Activated naive CD8-positive, alpha-beta T cell treated with anti-CD3 and anti-CD28 coated beads, Interleukin-2, amount 50 U/mL, for 24 hours (primary cell): ENCODE measurements at regions not wholly inside any gene's neighbourhood (a gene's known extent, or its start where the extent isn't known, plus 50 kb on each side); places are given as distances from the start of the nearest gene placed in this dataset.
"Not testable (repeated sequence)": the region's sequence is repeated elsewhere in the genome, so short reads cannot be mapped to it uniquely, and the experiment has no call there.

Experiments
- ATAC-seq: fragments of 150-1000 bp; cut with Tn5 transposase; one replicate; pipeline ENCODE4 v1.10.0; 2021
- DNase-seq: peaks from one replicate; pipeline ENCODE4 v3.0.0; 2021
- H3K27ac Mint-ChIP-seq: one replicate; pipeline ENCODE4 v1.8.0; 2021; ENCODE audit warnings: mild to moderate bottlenecking, mixed read lengths
- H3K27me3 Mint-ChIP-seq: one replicate; pipeline ENCODE4 v1.8.0; 2021; ENCODE audit warnings: mixed read lengths
- H3K36me3 Mint-ChIP-seq: one replicate; pipeline ENCODE4 v1.8.0; 2021; ENCODE audit warnings: low read depth, mixed read lengths
- H3K4me1 Mint-ChIP-seq: one replicate; pipeline ENCODE4 v1.8.0; 2021; ENCODE audit warnings: mixed read lengths
- H3K4me3 Mint-ChIP-seq: one replicate; pipeline ENCODE4 v1.8.0; 2021; ENCODE audit warnings: mild to moderate bottlenecking, moderate library complexity, mixed read lengths
- H3K9me3 Mint-ChIP-seq: one replicate; pipeline ENCODE4 v1.8.0; 2021; ENCODE audit warnings: mixed read lengths

DNA sequence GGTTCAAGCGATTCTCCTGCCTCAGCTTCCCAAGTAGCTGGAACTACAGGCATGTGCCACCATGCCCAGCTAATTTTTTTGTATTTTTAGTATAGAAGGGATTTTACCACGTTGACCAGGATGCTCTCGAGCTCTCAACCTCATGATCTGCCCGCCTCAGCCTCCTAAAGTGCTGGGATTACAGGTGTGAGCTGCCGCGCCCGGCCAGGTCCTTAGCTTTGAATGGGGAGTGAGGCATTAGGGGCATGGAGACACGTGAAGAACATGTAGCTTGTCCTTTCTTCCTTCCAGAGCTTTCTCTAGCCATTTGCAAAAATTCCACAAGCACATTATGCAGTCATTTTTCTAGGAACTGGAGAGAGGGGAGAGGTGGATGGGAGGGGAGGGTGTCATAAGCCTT, 167.8 kb downstream of the TM9SF2 start:
- H3K4me1 Mint-ChIP-seq, H3K9me3 Mint-ChIP-seq, ATAC-seq, H3K27ac Mint-ChIP-seq, H3K36me3 Mint-ChIP-seq, DNase-seq, H3K27me3 Mint-ChIP-seq, H3K4me3 Mint-ChIP-seq: not testable (repeated sequence)

DNA sequence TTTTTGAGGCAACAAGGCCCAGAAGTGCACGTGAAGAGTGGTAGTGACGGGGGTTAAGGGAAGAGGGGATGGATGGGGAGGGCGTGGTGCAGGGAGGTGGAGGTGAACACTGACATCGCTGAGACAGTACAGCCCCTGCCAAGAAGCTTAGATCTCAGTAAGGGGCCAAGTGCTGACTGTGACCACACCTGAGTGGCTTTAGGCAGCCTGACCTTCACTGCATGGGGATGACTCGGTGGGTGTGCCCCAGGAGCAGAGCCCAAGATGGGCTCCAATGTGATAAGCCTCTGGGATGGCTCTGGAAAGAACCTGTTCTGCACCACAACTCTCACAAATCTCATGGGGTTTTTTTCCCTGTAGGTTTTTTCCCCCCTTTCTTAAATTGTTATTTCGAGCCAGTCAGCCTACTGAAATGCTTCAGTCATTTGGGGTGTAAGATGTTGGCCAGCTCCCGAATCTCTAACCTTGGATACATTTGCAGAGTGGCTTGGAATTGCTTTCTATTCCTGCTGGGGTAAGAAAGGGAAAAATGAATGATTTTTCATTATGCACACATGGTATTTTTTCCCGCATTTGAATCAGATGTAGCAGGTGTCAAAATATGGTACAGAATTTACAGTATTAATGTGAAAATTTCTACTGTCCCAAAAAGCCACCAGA, 165.0 kb downstream of the TM9SF2 start:
- Mint-ChIP-seq H3K4me3 (no peak overlapping the region), H3K36me3 (no peaks in the 10 kb centered on the region), H3K4me1 (peaks cover 4% of the 10 kb centered on the region), H3K27me3 (no peaks in the 10 kb centered on the region), H3K27ac (no peak overlapping the region), H3K9me3 (no peaks in the 10 kb centered on the region)
- DNase-seq: no peak
- ATAC-seq: peak; percentile 71

DNA sequence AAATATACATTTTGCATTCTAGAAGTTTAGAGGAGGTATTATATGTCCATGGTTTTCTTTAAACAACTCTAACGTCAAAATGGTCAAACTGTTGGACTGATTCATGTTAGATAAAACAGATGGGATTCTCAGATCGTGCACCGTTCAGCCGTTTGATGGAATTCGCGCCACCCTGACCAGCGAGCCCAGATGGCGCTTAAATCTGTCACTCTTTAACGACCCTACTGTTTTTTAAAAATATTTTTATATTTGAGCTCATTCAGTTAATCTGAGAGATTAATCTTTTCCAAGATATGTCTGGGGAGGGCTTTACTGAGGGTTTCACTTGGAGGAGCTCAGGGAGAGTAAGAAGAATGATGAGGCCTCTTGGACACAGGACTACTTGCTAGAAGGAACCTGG, 164.4 kb downstream of the TM9SF2 start:
- Mint-ChIP-seq H3K9me3 (no peaks in the 10 kb centered on the region), H3K27me3 (no peaks in the 10 kb centered on the region), H3K4me1 (peaks cover 4% of the 10 kb centered on the region), H3K4me3 (no peak overlapping the region), H3K36me3 (no peaks in the 10 kb centered on the region), H3K27ac (no peak overlapping the region)
- no peak for ATAC-seq
- no peak for DNase-seq

DNA sequence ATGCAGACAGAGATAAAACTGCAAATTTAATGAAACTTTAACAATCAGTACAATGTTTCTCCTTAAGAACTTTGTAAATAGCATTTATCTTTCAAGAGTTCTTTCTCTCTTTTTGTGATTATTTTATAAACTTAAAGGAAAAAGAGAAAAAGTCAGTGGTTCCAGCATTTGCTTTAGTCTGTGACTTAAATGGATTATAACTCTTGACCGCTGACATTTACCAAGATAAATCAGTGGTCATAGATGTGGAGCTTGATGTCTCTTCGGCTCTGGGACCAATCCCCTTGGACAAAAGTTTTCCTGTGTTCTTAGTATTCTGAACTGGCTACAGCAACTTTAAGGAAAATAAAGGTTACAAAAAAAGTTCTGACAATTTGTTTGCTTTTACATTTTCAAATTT, 162.6 kb downstream of the TM9SF2 start:
- Mint-ChIP-seq H3K27ac (no peak overlapping the region), H3K27me3 (no peaks in the 10 kb centered on the region), H3K9me3 (no peaks in the 10 kb centered on the region), H3K36me3 (no peaks in the 10 kb centered on the region), H3K4me1 (peaks cover 10% of the 10 kb centered on the region), H3K4me3 (no peak overlapping the region)
- DNase-seq (no peak), ATAC-seq (no peak)

DNA sequence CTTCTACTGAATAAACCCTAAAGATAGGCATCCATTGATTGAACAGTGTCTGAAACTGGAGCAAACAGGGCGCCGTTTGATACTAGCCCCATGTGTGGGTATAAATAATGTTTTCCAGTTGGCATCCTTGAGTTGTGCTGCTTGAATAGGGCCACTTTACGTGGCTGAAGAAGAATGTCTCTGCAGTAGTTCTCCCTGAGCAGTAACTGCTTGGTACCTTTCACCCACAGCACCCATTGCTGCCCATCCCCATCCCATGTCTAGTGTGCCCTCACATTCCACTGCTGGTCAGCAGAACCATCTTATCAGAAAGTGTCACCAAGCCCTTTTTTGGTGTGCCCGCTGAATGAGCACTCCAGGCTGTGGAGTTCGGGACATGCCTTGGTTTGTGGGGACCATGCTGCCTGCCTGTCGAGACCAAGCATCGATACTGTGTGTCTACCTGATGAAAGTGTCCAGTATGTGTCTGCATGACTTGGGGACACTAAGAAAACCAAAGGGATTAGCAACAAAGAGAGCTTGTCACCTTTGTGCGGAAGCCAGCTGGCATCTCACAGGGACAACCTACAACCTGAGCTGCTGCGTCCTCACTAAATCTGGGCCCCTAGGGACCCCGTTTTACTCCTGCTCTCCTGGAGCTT, 162.0 kb downstream of the TM9SF2 start:
- Mint-ChIP-seq H3K27ac (no peak overlapping the region), H3K36me3 (no peaks in the 10 kb centered on the region), H3K4me1 (peaks cover 14% of the 10 kb centered on the region), H3K27me3 (no peaks in the 10 kb centered on the region), H3K9me3 (no peaks in the 10 kb centered on the region), H3K4me3 (no peak overlapping the region)
- ATAC-seq (no peak), DNase-seq (no peak)

DNA sequence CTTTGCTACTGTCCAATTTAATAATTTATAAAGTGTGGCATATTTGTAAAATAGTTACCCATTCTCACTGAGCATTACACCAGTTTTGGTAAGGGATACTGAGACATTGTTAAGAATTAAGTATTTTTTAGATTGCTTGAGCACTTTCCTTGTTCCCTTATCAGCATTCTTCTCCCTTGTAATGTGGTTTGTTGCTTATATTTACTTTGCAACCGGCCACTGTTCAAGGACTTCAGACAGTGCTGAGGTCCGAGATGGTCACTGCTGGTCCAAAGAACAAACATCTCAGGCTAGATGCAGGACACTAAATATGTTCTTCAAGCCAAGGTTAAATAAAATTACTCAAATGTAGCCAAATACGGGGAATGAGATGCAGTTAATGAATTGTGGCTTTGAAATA, 161.4 kb downstream of the TM9SF2 start:
- H3K9me3 Mint-ChIP-seq: no peaks in the 10 kb centered on the region
- no peak for DNase-seq
- no peak overlapping the region for H3K4me3 Mint-ChIP-seq
- H3K36me3 Mint-ChIP-seq: no peaks in the 10 kb centered on the region
- no peak overlapping the region for H3K27ac Mint-ChIP-seq
- peaks cover 18% of the 10 kb centered on the region for H3K4me1 Mint-ChIP-seq
- no peaks in the 10 kb centered on the region for H3K27me3 Mint-ChIP-seq
- ATAC-seq: no peak

DNA sequence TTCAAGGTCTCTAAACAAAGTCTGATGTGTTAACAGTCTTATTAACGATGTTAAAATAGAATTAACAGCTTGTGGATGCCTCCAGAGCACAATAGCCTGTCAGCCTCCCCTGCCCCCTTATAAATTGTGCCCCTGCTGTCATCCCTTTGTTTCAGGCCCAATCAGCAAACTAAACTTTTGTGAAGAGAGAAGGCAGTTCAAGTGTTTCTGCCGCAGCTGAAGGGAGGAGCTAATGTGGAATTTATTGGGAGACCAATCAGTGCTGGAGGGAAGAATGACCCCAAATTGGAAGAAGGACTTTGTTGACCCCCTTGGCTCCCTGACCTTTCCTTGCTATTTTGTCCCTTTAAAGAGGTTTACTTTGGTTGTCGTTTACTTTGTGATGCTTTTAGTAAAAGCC, 160.5 kb downstream of the TM9SF2 start:
- Mint-ChIP-seq H3K27ac (no peak overlapping the region), H3K4me3 (no peak overlapping the region), H3K27me3 (no peaks in the 10 kb centered on the region), H3K9me3 (no peaks in the 10 kb centered on the region), H3K36me3 (no peaks in the 10 kb centered on the region), H3K4me1 (peaks cover 27% of the 10 kb centered on the region)
- DNase-seq (no peak), ATAC-seq (no peak)

DNA sequence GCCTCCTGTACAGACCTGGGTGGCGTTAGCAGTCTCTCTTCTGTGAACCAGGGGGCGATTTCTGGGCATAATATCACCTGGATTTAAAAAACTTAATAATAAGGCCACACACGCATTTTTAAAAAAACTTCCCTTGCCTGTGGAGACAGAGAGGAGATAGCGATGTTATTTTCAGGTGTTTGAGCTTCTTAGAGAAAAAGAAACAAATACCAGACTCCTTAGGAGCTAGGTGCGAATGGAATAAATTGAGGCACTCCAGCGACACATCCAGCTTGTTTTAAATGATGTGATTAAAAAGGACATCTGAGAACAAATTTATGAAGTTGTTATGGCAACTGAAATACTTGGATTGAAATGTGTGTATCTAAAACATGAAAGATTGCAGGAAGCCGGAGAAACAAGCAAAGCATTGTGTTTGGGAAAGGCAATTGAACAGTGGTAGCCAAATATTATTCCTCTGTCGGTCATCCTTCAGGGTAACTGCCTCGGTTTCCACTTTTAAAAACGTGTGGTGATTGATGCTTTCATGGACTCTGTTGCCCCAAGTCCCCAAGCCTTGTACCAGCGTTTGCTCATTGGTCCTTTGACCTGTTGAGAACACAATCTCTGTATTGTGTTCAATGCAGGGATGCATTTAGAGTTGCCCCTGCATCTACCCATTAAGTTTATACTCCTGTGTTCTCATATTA, 158.7 kb downstream of the TM9SF2 start:
- H3K9me3 Mint-ChIP-seq: no peaks in the 10 kb centered on the region
- H3K4me3 Mint-ChIP-seq: no peak overlapping the region

DNA sequence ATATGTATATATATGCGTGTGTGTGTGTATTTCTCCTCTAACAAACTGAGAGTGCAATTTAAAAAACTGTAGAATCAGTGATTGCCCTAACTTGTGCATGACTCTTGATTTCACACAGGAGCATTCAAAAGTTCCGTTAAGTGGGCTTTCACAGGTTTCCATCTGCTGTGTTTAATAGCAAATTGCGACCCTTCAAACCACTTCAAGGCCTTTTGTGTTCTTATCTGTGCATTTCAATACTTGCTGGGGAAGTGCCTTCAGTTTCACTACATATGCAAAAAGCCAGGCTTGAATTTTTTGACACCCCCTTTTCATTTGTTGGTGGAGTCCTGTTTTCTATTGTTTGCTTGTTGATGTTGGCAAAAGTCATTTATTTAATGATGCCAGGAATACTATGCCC, 158.0 kb downstream of the TM9SF2 start:
- H3K9me3 Mint-ChIP-seq: no peaks in the 10 kb centered on the region
- ATAC-seq: no peak
- H3K4me1 Mint-ChIP-seq: peaks cover 41% of the 10 kb centered on the region
- H3K4me3 Mint-ChIP-seq: no peak overlapping the region
- no peaks in the 10 kb centered on the region for H3K27me3 Mint-ChIP-seq
- H3K36me3 Mint-ChIP-seq: no peaks in the 10 kb centered on the region
- H3K27ac Mint-ChIP-seq: no peak overlapping the region
- no peak for DNase-seq

More for the DNA sequence above, 158.7 kb downstream of the TM9SF2 start:
- H3K27ac Mint-ChIP-seq: no peak overlapping the region
- H3K27me3 Mint-ChIP-seq: no peaks in the 10 kb centered on the region
- no peak for ATAC-seq
- H3K4me1 Mint-ChIP-seq: peaks cover 40% of the 10 kb centered on the region
- H3K36me3 Mint-ChIP-seq: no peaks in the 10 kb centered on the region
- DNase-seq: no peak

DNA sequence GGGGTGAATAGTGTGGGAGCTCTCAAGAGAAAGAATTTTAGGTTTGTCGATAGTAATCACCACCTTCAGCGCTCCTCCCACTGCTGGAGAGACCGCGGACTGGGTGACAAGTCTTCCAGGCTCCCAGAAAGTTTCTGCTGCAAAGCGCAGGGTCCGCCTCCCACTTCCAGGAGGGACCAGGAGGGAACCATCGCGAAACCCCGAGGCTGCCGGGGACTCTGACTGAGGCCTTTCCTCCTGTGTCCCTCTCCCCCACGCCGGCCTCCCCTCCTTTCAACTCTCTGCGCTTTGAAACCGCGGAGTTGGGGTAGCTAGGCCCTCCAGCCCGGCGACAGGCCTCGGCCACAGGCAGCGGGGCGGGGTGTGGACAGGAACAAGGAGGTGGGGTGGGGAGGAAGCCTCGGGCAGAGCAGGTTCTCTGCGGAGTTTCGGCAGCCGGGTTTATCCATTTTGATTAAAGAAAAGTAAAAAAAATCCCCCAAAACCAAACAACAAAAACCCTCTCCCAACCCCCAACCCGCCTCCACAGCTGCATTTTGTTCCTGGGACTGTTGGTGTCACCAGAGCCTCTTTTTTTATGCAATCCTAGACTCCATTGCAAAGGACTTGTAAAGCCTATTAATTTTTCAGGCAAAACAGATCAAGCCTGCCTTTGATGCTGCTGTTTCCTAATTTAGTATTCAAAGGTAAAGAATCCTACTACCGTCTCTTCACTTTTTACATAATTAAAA, 157.2 kb downstream of the TM9SF2 start:
- Mint-ChIP-seq H3K36me3 (no peaks in the 10 kb centered on the region), H3K27me3 (no peaks in the 10 kb centered on the region), H3K4me1 (peaks cover 41% of the 10 kb centered on the region), H3K27ac (peak overlapping the region; percentile 35), H3K4me3 (peak overlapping the region; percentile 71), H3K9me3 (no peaks in the 10 kb centered on the region)
- ATAC-seq: peak; percentile 22
- DNase-seq: peak; percentile 51

DNA sequence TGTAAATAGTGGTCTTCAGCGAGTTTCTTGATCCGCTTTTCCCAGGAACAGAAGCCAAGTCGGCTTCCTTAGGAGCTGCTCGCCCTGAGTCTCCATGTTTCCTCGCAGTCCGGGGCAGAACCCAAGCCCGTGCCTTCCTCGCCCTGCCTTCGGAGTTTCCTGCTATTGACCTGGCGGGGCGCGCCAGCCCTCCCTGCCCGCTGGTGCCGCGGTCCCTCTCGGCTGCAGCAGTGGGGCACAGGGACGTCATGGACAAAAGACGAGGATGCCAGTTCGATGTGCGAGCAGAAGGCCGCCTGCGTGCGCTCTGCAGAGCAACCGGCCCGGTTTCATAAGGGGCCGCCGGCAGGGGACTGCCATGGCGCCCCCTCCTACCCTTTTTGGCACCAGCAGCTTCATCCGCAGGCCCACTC, 156.6 kb downstream of the TM9SF2 start:
- peak; percentile 27 for DNase-seq
- peak overlapping the region; percentile 71 for H3K4me3 Mint-ChIP-seq
- no peak for ATAC-seq
- H3K36me3 Mint-ChIP-seq: no peaks in the 10 kb centered on the region
- H3K9me3 Mint-ChIP-seq: no peaks in the 10 kb centered on the region
- peaks cover 41% of the 10 kb centered on the region for H3K4me1 Mint-ChIP-seq
- no peaks in the 10 kb centered on the region for H3K27me3 Mint-ChIP-seq
- peak overlapping the region; percentile 33 for H3K27ac Mint-ChIP-seq

DNA sequence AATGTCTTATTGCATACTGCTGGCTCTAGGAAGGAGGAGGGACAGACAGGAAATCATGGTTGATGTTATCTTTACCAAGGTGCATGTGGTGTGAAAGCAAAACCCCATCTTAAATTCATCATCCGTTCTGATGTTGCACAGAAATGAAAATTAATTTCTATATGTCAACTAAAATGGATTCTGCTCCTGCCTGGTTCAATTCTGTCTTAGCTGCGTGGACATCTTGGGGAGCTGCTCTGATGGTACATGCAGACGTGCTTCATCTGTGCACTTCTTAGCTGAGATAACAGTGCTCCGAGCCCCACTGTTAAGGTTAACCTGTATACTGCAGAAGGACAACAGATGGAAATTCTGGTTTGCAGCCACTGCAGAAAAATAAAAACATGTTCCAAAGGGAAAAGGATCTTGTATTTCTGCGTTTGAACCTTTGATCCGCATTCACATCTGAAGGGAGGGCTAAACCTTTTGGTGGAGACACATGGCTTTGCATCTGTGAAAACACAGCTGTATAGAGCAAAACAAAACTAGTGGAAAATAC, 155.6 kb downstream of the TM9SF2 start:
- DNase-seq: no peak
- no peaks in the 10 kb centered on the region for H3K27me3 Mint-ChIP-seq
- ATAC-seq: peak; percentile 22
- H3K4me3 Mint-ChIP-seq: peak overlapping the region; percentile 48
- H3K27ac Mint-ChIP-seq: no peak overlapping the region
- H3K36me3 Mint-ChIP-seq: no peaks in the 10 kb centered on the region
- H3K4me1 Mint-ChIP-seq: peaks cover 41% of the 10 kb centered on the region
- H3K9me3 Mint-ChIP-seq: no peaks in the 10 kb centered on the region

DNA sequence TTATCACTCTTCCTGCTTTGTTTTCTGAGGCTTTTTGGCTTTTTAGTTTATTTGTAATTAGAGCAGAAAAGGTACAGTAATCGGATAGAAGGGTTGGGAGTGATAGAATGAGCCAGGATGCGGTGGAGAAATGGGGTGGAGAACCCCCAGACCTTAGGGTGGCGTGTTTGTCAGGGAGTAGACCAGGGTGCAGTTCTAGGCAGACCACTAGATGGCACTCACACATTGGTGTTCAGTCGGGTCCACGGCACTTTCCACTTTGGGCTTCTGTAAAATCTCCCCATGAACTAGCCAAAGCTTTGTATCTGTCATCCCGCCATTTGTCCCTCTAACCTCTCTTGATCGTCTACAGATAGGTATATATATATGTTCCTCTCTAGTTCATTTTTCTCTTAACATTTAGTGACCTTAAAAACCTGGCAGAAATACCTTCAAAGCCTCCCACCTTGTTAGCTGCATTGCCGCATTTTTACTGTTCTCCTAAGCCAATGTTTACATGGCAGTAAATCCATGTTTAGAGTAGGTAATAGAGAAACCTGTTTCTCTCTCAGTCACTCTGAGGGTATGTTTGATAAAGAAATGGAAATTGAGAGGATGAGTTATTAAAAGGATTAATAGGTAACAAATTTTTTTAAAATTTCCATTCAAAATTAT, 154.9 kb downstream of the TM9SF2 start:
- Mint-ChIP-seq H3K36me3 (no peaks in the 10 kb centered on the region), H3K4me1 (peaks cover 41% of the 10 kb centered on the region), H3K9me3 (no peaks in the 10 kb centered on the region), H3K4me3 (peak overlapping the region; percentile 35), H3K27me3 (no peaks in the 10 kb centered on the region), H3K27ac (peak overlapping the region; percentile 81)
- ATAC-seq (peak; percentile 48), DNase-seq (peak; percentile 85)
